ENCODE measurements at regions not wholly inside any gene's neighbourhood (a gene's known extent, or its start where the extent isn't known, plus 50 kb on each side); places are given as distances from the start of the nearest gene placed in this dataset.
A peak's percentile ranks its signal among the peaks of the same experiment; 100 is the strongest.

DNA sequence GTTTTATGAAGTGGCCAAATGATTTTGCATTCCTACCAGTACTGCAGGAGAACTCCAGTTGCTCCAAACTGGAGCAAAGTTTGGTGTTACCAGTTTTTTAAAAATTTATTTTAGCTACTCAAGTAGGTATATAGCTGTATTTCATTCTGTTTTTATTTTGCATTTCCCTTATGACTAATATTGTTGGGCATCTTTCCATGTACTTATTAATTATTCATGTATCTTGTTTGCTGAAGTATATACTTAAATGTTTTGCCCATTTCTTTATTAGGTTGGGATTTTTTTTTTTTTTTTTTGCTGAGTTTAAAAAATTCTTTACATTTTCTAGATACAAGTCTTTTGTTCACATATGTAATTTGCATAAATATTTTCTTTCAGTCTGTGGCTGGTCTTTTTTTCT is 386.6 kb upstream of the DAB2 start:
- no peak overlapping the region for H3K4me3 ChIP-seq (replicated peaks in 1 of 4; ENCODE audit: control extremely low read depth in 1 of 4, insufficient read depth in 1 of 4, low read depth in 3 of 4, low read length in 4 of 4)
- no peaks in the 10 kb centered on the region for H3K4me1 ChIP-seq (ENCODE audit: control insufficient read depth, extremely low read depth, insufficient read depth, low read length)
- H3K27ac ChIP-seq (ENCODE audit: insufficient read depth, low read length), result no peak overlapping the region
- no peaks in the 10 kb centered on the region for H3K27me3 ChIP-seq (ENCODE audit: control insufficient read depth, insufficient read depth, low read length)
- no peaks in the 10 kb centered on the region for H3K9me3 ChIP-seq (ENCODE audit: control insufficient read depth, insufficient read depth, low read depth, low read length)
- no peak overlapping the region for H2AFZ ChIP-seq (ENCODE audit: low read length)
- no peaks in the 10 kb centered on the region for H3K79me2 ChIP-seq (ENCODE audit: control insufficient read depth, insufficient read depth, low read length)
- DNase-seq (ENCODE audit: low read depth in 2 of 2), result peak in 1 of 2 donors; percentile 18
- no peak overlapping the region for H3K9ac ChIP-seq (ENCODE audit: insufficient read depth, low read length)
- no peak overlapping the region for H3K4me2 ChIP-seq (ENCODE audit: extremely low read depth, insufficient read depth, low read length)
- no peak for TF ChIP-seq CTCF (conservative IDR thresholded peaks at IDR 0.05 in 1 of 2, IDR thresholded peaks at IDR 0.05 in 1 of 2; ENCODE audit: low read depth in 1 of 2, low read length in 2 of 2)
- TF ChIP-seq EZH2 (IDR thresholded peaks at IDR 0.05; ENCODE audit: low read length, missing control alignments), result no peak
- no peaks in the 10 kb centered on the region for H4K20me1 ChIP-seq (ENCODE audit: control insufficient read depth, extremely low read depth, insufficient read depth, low read length)
- H3K36me3 ChIP-seq (ENCODE audit: control insufficient read depth, insufficient read depth, low read length), result no peaks in the 10 kb centered on the region

- Histone ChIP-seq H3K27me3 (ENCODE audit: control insufficient read depth, insufficient read depth, low read length) (no peaks in the 10 kb centered on the region), H3K9me3 (ENCODE audit: control insufficient read depth, insufficient read depth, low read depth, low read length) (no peaks in the 10 kb centered on the region), H3K79me2 (ENCODE audit: control insufficient read depth, insufficient read depth, low read length) (no peaks in the 10 kb centered on the region), H3K9ac (ENCODE audit: insufficient read depth, low read length) (no peak overlapping the region), H2AFZ (ENCODE audit: low read length) (no peak overlapping the region), H3K36me3 (ENCODE audit: control insufficient read depth, insufficient read depth, low read length) (no peaks in the 10 kb centered on the region), H4K20me1 (ENCODE audit: control insufficient read depth, extremely low read depth, insufficient read depth, low read length) (no peaks in the 10 kb centered on the region), H3K4me1 (ENCODE audit: control insufficient read depth, extremely low read depth, insufficient read depth, low read length) (no peaks in the 10 kb centered on the region), H3K4me2 (ENCODE audit: extremely low read depth, insufficient read depth, low read length) (no peak overlapping the region), H3K4me3 (replicated peaks in 1 of 4; ENCODE audit: control extremely low read depth in 1 of 4, insufficient read depth in 1 of 4, low read depth in 3 of 4, low read length in 4 of 4) (no peak overlapping the region), H3K27ac (ENCODE audit: insufficient read depth, low read length) (no peak overlapping the region)
- no peak for TF ChIP-seq EZH2 (IDR thresholded peaks at IDR 0.05; ENCODE audit: low read length, missing control alignments)
- TF ChIP-seq CTCF (conservative IDR thresholded peaks at IDR 0.05 in 1 of 2, IDR thresholded peaks at IDR 0.05 in 1 of 2; ENCODE audit: low read depth in 1 of 2, low read length in 2 of 2), result no peak
- DNase-seq (ENCODE audit: low read depth in 2 of 2), result no peak
Observed at GRCh38 chr5:39808656-39809055, 383.9 kb upstream of the DAB2 start.

GRCh38 chr5:39801306-39801705 is 376.5 kb upstream of the DAB2 start:
- Histone ChIP-seq H3K36me3 (ENCODE audit: control insufficient read depth, insufficient read depth, low read length) (no peaks in the 10 kb centered on the region), H3K9ac (ENCODE audit: insufficient read depth, low read length) (no peak overlapping the region), H3K4me2 (ENCODE audit: extremely low read depth, insufficient read depth, low read length) (no peak overlapping the region), H2AFZ (ENCODE audit: low read length) (no peak overlapping the region), H3K27me3 (ENCODE audit: control insufficient read depth, insufficient read depth, low read length) (no peaks in the 10 kb centered on the region), H3K4me1 (ENCODE audit: control insufficient read depth, extremely low read depth, insufficient read depth, low read length) (no peaks in the 10 kb centered on the region), H3K27ac (ENCODE audit: insufficient read depth, low read length) (no peak overlapping the region), H4K20me1 (ENCODE audit: control insufficient read depth, extremely low read depth, insufficient read depth, low read length) (no peaks in the 10 kb centered on the region), H3K9me3 (ENCODE audit: control insufficient read depth, insufficient read depth, low read depth, low read length) (no peaks in the 10 kb centered on the region), H3K79me2 (ENCODE audit: control insufficient read depth, insufficient read depth, low read length) (no peaks in the 10 kb centered on the region), H3K4me3 (replicated peaks in 1 of 4; ENCODE audit: control extremely low read depth in 1 of 4, insufficient read depth in 1 of 4, low read depth in 3 of 4, low read length in 4 of 4) (no peak overlapping the region)
- no peak for TF ChIP-seq CTCF (conservative IDR thresholded peaks at IDR 0.05 in 1 of 2, IDR thresholded peaks at IDR 0.05 in 1 of 2; ENCODE audit: low read depth in 1 of 2, low read length in 2 of 2)
- no peak for TF ChIP-seq EZH2 (IDR thresholded peaks at IDR 0.05; ENCODE audit: low read length, missing control alignments)
- DNase-seq (ENCODE audit: low read depth in 2 of 2), result no peak

Data from fibroblast of lung (primary cell).